Heart left ventricle (tissue), 16 donors: ENCODE measurements at regions not wholly inside any gene's neighbourhood (a gene's known extent, or its start where the extent isn't known, plus 50 kb on each side); places are given as distances from the start of the nearest gene placed in this dataset.

Experiments
- ATAC-seq, 4 donors: fragments of 200-7000 bp; cut with Tn5 transposase; one replicate each; pipeline ENCODE4 v1.9.1; 2020 to 2022; ENCODE audit warnings: moderate library complexity in 4 of 4, mild to moderate bottlenecking in 3 of 4, moderate number of reproducible peaks in 1 of 4
- DNase-seq, 5 donors: peaks; one replicate each; pipeline ENCODE4 v3.0.0-alpha.2; 2020
- H3K27ac ChIP-seq, 12 donors: fragments of 200-600 bp; sonication (generic) in 4 of 12; one replicate each; pipeline versions ENCODE4 v1.5.0 to v1.8.0; 2016 to 2022; ENCODE audit warnings: mild to moderate bottlenecking in 2 of 12
- H3K27me3 ChIP-seq, 9 donors: fragments of 200-600 bp; sonication (generic) in 2 of 9; one replicate each; pipeline versions ENCODE4 v1.5.1 to v1.8.0; 2016 to 2022; ENCODE audit warnings: mild to moderate bottlenecking in 3 of 9
- H3K36me3 ChIP-seq, 9 donors: fragments of 200-600 bp; sonication (generic) in 2 of 9; one replicate each; pipeline versions ENCODE4 v1.5.0 to v1.8.0; 2018 to 2022; ENCODE audit warnings: mild to moderate bottlenecking in 2 of 9
- H3K4me1 ChIP-seq, 12 donors: fragments of 200-600 bp; sonication (generic) in 4 of 12; one replicate each; pipeline versions ENCODE4 v1.5.0 to v1.8.0; 2016 to 2022; ENCODE audit warnings: mild to moderate bottlenecking in 3 of 12
- H3K4me3 ChIP-seq, 12 donors: fragments of 200-600 bp; sonication (generic) in 4 of 12; one replicate each; pipeline versions ENCODE4 v1.5.0 to v1.8.0; 2017 to 2022; ENCODE audit warnings: mild to moderate bottlenecking in 9 of 12, moderate library complexity in 4 of 12
- H3K9me3 ChIP-seq, 12 donors: fragments of 200-600 bp; sonication (generic) in 4 of 12; one replicate each; pipeline versions ENCODE4 v1.5.0 to v1.8.0; 2016 to 2022; ENCODE audit warnings: mild to moderate bottlenecking in 1 of 12
- CTCF ChIP-seq, 12 donors: fragments of 200-600 bp; sonication (generic) in 4 of 12; IDR thresholded peaks; one replicate each; pipeline versions ENCODE4 v1.5.0 to v1.8.0; 2018 to 2022; ENCODE audit warnings: antibody characterized with exemption in 12 of 12, mild to moderate bottlenecking in 5 of 12
- POLR2A ChIP-seq, 2 donors: fragments of 450-650 bp; IDR thresholded peaks; one replicate each; pipeline ENCODE4 v1.6.1; 2017; ENCODE audit warnings: antibody characterized with exemption in 2 of 2, mild to moderate bottlenecking in 2 of 2, moderate library complexity in 2 of 2
- WGBS, 4 donors: extraction: QIAGEN DNeasy Blood & Tissue Kit in 2 of 4; methylation state at CpG; one replicate each; pipeline versions ENCODE4 v1.1.5 to v1.1.7; 2013 to 2018; 5-methylcytosine and 5-hydroxymethylcytosine counted together
- intact Hi-C, 10 donors: fragments of 100-400 bp; cut with DNase I; formaldehyde crosslinking; loops; one replicate each; pipeline versions ENCODE4 v1.11.1 to v1.14.2; 2022
- donor health status: ischemic (EF 13 %, LVEDD 7.1; RV severe dilation, severe dysfunction).
- donor health status: healthy with polysubstance abuse.
- donor health status: DM: no; HTN: yes; CAD: no.
- donor health status: DM: no; HTN: no; CAD: no.
- donor health status: ischemic (EF 25% LVEDD 6.9; RV normal size, moderate dysfunction).
- donor health status: ischemic (EF 25% LVEDD 5.7; RV mildly dilated, moderate dysfunction).
- donor health status: healthy.
- donor health status: DM: yes; HTN: yes; CAD: no.
- donor health status: ischemic (EF 35%, LVEDD 5.7; RV mildly dilated, moderate dysfunction).
- donor health status: nonischemic (EF 11% LVEDD 7.7; RV severe dilation, severe dysfunction).
- donor health status: DM: yes; HTN: yes; CAD: no.
- donor health status: PGD.
- donor health status: ischemic (EF 29% LVEDD 5.4; RV normal size, mild dysfunction).
- donor health status: nonischemic (EF 23%, LVEDD 6.1; RV moderate dilation, normal function).

DNA sequence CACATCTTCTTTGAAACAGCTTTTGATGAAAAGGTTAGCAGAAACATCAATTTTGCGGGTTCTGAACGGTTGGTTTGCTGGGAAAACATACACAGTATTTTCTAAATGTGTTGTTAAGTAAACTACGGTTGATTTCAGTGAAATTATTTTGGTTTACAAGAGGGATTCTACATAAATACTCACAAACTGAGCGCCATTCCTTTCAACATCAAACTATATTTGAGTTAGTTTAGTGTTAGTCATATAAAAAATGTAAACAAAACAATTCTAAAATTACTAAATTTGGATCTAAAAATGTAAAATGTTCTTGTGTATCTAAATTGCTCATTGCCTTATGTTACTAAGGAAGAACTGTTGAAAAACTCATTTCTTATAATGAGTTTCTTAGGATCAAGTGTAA is 425.6 kb downstream of the PCDH18 start:
- 66 to 76% (median 72%) methylated on average over 4 of the region's 4 CpGs for WGBS, 4 donors
- no peak for DNase-seq
- no peaks in the 10 kb centered on the region for H3K4me1 ChIP-seq
- peaks cover 0 to 3% (median 0%) of the 10 kb centered on the region in 12 donors for H3K9me3 ChIP-seq
- no peak overlapping the region for H3K27ac ChIP-seq
- no peak for ATAC-seq
- no peaks in the 10 kb centered on the region for H3K27me3 ChIP-seq
- no peaks in the 10 kb centered on the region for H3K36me3 ChIP-seq
- no peak overlapping the region for H3K4me3 ChIP-seq
- TF ChIP-seq POLR2A (IDR thresholded peaks at IDR 0.05), result no peak
- no peak for TF ChIP-seq CTCF (IDR thresholded peaks at IDR 0.05)
- intact Hi-C loops, result no loop called here

GRCh38 chr4:137106287-137106686 is 426.0 kb downstream of the PCDH18 start:
- Histone ChIP-seq H3K9me3 (peaks cover 0 to under 1% (median 0%) of the 10 kb centered on the region in 12 donors), H3K4me1 (no peaks in the 10 kb centered on the region), H3K4me3 (no peak overlapping the region), H3K36me3 (no peaks in the 10 kb centered on the region), H3K27ac (no peak overlapping the region), H3K27me3 (no peaks in the 10 kb centered on the region)
- no peak for ATAC-seq
- intact Hi-C loops, result no loop called here
- 60 to 71% (median 66%) methylated on average over 3 of the region's 3 CpGs for WGBS, 4 donors
- no peak for DNase-seq
- TF ChIP-seq POLR2A (IDR thresholded peaks at IDR 0.05), result no peak
- no peak for TF ChIP-seq CTCF (IDR thresholded peaks at IDR 0.05)

DNA sequence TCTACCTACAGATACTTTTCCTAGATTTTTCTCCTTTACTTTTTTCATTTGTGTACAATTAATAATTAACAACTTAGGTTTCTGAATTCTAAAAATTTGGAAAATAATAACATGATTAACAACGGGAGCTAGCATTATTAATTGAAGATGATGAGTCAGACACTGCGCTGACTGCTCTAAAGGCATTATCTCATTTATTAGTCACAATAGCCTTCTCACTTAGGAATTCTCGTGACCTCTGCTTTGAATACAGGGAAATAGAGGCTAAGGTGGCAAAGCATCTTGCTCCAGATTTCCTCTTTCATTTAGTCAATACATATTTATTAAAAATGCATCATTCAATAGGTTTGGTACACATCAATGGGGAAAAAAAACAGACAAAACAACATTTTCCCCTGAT is 441.3 kb downstream of the PCDH18 start:
- no peak overlapping the region for H3K27ac ChIP-seq
- DNase-seq (no peak), ATAC-seq (no peak)
- H3K36me3 ChIP-seq, result no peaks in the 10 kb centered on the region
- intact Hi-C loops, result no loop called here
- H3K4me1 ChIP-seq, result no peaks in the 10 kb centered on the region
- H3K9me3 ChIP-seq, result no peaks in the 10 kb centered on the region
- TF ChIP-seq CTCF (IDR thresholded peaks at IDR 0.05), result no peak
- TF ChIP-seq POLR2A (IDR thresholded peaks at IDR 0.05), result no peak
- H3K4me3 ChIP-seq, result no peak overlapping the region
- H3K27me3 ChIP-seq, result no peaks in the 10 kb centered on the region
- 69 to 80% (median 76%) methylated on average over 3 of the region's 3 CpGs for WGBS, 4 donors

- ATAC-seq, result no peak
These were observed 448.6 kb downstream of the PCDH18 start for GRCh38 chr4:137083571-137084135.

More at GRCh38 chr4:137083571-137084135, 448.6 kb downstream of the PCDH18 start:
- intact Hi-C loops, result no loop called here
- 71 to 88% (median 76%) methylated on average over 2 of the region's 2 CpGs for WGBS, 4 donors
- Histone ChIP-seq H3K9me3 (no peaks in the 10 kb centered on the region), H3K4me3 (no peak overlapping the region), H3K27me3 (no peaks in the 10 kb centered on the region), H3K36me3 (no peaks in the 10 kb centered on the region), H3K4me1 (no peaks in the 10 kb centered on the region), H3K27ac (no peak overlapping the region)
- DNase-seq, result no peak
- TF ChIP-seq CTCF (IDR thresholded peaks at IDR 0.05) (no peak), POLR2A (IDR thresholded peaks at IDR 0.05) (no peak)
